Nephron progenitor cell (in vitro differentiated cells): ENCODE measurements at regions not wholly inside any gene's neighbourhood (a gene's known extent, or its start where the extent isn't known, plus 50 kb on each side); places are given as distances from the start of the nearest gene placed in this dataset.
A peak's percentile ranks its signal among the peaks of the same experiment; 100 is the strongest.

ENCODE experiments used
- DNase-seq: peaks from one replicate; pipeline ENCODE4 v3.0.0; 2021
- H3K27ac Mint-ChIP-seq: 2 replicates; pipeline ENCODE4 v1.8.0; 2021; ENCODE audit warnings: mild to moderate bottlenecking, moderate library complexity, mixed read lengths
- H3K27me3 Mint-ChIP-seq: 2 replicates; pipeline ENCODE4 v1.8.0; 2021; ENCODE audit warnings: mild to moderate bottlenecking, low read depth, mixed read lengths; ENCODE audit not compliant: poor library complexity
- H3K36me3 Mint-ChIP-seq: 2 replicates; pipeline ENCODE4 v1.8.0; 2021; ENCODE audit warnings: low read depth, mixed read lengths
- H3K4me1 Mint-ChIP-seq: 2 replicates; pipeline ENCODE4 v1.8.0; 2021; ENCODE audit warnings: mixed read lengths
- H3K4me3 Mint-ChIP-seq: 2 replicates; pipeline ENCODE4 v1.8.0; 2021; ENCODE audit warnings: mild to moderate bottlenecking, moderate library complexity, mixed read lengths
- H3K9me3 Mint-ChIP-seq: 2 replicates; pipeline ENCODE4 v1.8.0; 2021; ENCODE audit warnings: mild to moderate bottlenecking, moderate library complexity, mixed read lengths
- TF ChIP-seq, protein P1 (sequence below): fragments of 200-600 bp; sonication (generic); IDR thresholded peaks from 2 replicates; pipeline ENCODE4 v1.5.0; 2021; ENCODE audit warnings: antibody characterized with exemption

GRCh38 chr12:24229031-24229700, 279.7 kb upstream of the SOX5 start:
- no peak for DNase-seq
- Mint-ChIP-seq H3K36me3 (no peaks in the 10 kb centered on the region), H3K27ac (peak overlapping the region; percentile 89), H3K4me3 (no peak overlapping the region), H3K4me1 (peaks cover 43% of the 10 kb centered on the region), H3K9me3 (peaks cover 6% of the 10 kb centered on the region), H3K27me3 (no peaks in the 10 kb centered on the region)
- TF ChIP-seq, protein P1, sequence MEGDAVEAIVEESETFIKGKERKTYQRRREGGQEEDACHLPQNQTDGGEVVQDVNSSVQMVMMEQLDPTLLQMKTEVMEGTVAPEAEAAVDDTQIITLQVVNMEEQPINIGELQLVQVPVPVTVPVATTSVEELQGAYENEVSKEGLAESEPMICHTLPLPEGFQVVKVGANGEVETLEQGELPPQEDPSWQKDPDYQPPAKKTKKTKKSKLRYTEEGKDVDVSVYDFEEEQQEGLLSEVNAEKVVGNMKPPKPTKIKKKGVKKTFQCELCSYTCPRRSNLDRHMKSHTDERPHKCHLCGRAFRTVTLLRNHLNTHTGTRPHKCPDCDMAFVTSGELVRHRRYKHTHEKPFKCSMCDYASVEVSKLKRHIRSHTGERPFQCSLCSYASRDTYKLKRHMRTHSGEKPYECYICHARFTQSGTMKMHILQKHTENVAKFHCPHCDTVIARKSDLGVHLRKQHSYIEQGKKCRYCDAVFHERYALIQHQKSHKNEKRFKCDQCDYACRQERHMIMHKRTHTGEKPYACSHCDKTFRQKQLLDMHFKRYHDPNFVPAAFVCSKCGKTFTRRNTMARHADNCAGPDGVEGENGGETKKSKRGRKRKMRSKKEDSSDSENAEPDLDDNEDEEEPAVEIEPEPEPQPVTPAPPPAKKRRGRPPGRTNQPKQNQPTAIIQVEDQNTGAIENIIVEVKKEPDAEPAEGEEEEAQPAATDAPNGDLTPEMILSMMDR = no peak

DNA sequence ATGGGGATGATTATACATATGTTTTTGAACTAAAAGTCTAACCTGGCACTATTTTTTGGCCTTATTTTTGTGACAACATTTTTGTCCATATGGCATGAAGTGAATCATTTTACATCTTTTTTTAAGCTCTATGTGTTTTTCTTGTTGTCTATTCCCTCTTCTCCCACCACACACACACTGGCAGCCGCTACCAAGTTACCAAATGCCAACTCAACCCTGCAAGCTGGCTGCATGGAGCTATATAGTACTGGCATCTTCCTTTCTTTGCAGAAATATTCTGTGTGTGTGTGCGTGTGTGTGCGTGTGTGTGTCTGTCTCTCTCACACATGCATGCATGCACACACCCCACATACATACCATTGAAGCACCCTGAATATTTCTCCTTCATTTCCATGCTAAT, 278.9 kb upstream of the SOX5 start:
- Mint-ChIP-seq H3K4me3 (no peak overlapping the region), H3K27ac (no peak overlapping the region), H3K9me3 (no peaks in the 10 kb centered on the region), H3K4me1 (peaks cover 43% of the 10 kb centered on the region), H3K27me3 (no peaks in the 10 kb centered on the region), H3K36me3 (no peaks in the 10 kb centered on the region)
- DNase-seq = no peak
- TF ChIP-seq, protein P1 = no peak

DNA sequence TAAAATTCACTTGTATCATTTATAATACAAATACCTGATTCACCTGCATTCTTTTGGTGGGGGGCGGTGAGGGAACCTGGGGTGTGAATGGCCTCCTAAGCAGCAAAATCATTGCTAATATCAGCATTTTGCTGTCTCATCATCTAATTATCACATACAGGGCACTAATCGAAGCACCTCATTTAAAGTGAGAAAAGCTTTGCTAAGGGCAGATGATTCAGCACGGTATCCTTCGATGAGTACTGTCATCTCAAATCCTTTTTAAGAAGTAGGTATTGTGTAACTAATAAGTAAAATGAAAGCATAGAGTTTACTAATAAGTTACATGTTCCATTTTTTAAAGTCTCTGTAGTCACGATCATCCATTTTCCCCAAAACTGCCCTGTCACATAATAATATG, 278.1 kb upstream of the SOX5 start:
- H3K36me3 Mint-ChIP-seq = no peaks in the 10 kb centered on the region
- no peak overlapping the region for H3K27ac Mint-ChIP-seq
- no peak overlapping the region for H3K4me3 Mint-ChIP-seq
- no peaks in the 10 kb centered on the region for H3K9me3 Mint-ChIP-seq
- H3K4me1 Mint-ChIP-seq = peaks cover 43% of the 10 kb centered on the region
- DNase-seq = no peak
- TF ChIP-seq, protein P1 = no peak
- no peaks in the 10 kb centered on the region for H3K27me3 Mint-ChIP-seq

- Mint-ChIP-seq H3K9me3 (no peaks in the 10 kb centered on the region), H3K27ac (no peak overlapping the region), H3K4me3 (no peak overlapping the region), H3K27me3 (no peaks in the 10 kb centered on the region), H3K4me1 (peaks cover 43% of the 10 kb centered on the region), H3K36me3 (no peaks in the 10 kb centered on the region)
- TF ChIP-seq, protein P1 = no peak
- no peak for DNase-seq
These were observed 277.4 kb upstream of the SOX5 start for GRCh38 chr12:24226745-24227350.

- TF ChIP-seq, protein P1 = no peak
- no peak for DNase-seq
- no peak overlapping the region for H3K27ac Mint-ChIP-seq
- H3K9me3 Mint-ChIP-seq = no peaks in the 10 kb centered on the region
- peaks cover 24% of the 10 kb centered on the region for H3K4me1 Mint-ChIP-seq
- no peaks in the 10 kb centered on the region for H3K36me3 Mint-ChIP-seq
- no peaks in the 10 kb centered on the region for H3K27me3 Mint-ChIP-seq
- H3K4me3 Mint-ChIP-seq = no peak overlapping the region
These were observed 274.9 kb upstream of the SOX5 start for GRCh38 chr12:24224401-24224800.

DNA sequence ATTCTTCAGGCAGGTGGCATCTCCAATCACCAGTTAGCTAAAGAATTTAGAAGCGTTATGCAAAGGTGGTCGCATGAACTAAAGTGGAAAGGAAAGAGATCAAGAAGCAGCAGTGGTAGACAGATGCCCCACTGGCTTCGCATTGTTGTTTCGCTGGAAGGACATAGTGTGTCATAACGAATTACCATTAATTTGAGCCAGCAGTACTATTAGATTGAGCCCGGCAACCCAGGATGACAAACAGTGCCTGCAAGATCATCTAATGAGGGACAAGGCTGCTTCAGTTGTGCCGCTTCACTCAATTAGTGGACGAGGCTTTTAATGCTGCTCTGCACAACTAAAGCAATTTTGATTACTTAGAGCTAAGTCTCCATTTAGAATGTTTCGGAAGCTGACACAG, 274.5 kb upstream of the SOX5 start:
- H3K36me3 Mint-ChIP-seq = no peaks in the 10 kb centered on the region
- peaks cover 19% of the 10 kb centered on the region for H3K4me1 Mint-ChIP-seq
- no peaks in the 10 kb centered on the region for H3K27me3 Mint-ChIP-seq
- TF ChIP-seq, protein P1 = no peak
- no peak for DNase-seq
- H3K4me3 Mint-ChIP-seq = no peak overlapping the region
- H3K27ac Mint-ChIP-seq = no peak overlapping the region
- no peaks in the 10 kb centered on the region for H3K9me3 Mint-ChIP-seq
